Skin epidermis (tissue), 12 donors: ENCODE measurements at regions not wholly inside any gene's neighbourhood (a gene's known extent, or its start where the extent isn't known, plus 50 kb on each side); places are given as distances from the start of the nearest gene placed in this dataset.
"Not testable (repeated sequence)": the region's sequence is repeated elsewhere in the genome, so short reads cannot be mapped to it uniquely, and the experiment has no call there.

Experiments used
- H3K27ac ChIP-seq, 21 experiments: fragments of 200-600 bp; sonication (generic) in 11 of 21; one replicate each; pipeline ENCODE4 v1.5.0; 2020; ENCODE audit warnings: mild to moderate bottlenecking in 3 of 21, inconsistent platforms in 2 of 21, moderate library complexity in 2 of 21
- H3K4me3 ChIP-seq, 7 experiments: fragments of 200-600 bp; sonication (generic) in 2 of 7; one replicate each; pipeline ENCODE4 v1.5.0; 2020; ENCODE audit warnings: inconsistent platforms in 2 of 7, mild to moderate bottlenecking in 2 of 7, moderate library complexity in 1 of 7

GRCh38 chr14:88064841-88065240, 59.9 kb downstream of the GPR65 start:
- no peak overlapping the region for H3K27ac ChIP-seq

GRCh38 chr14:88069677-88070076, 64.7 kb downstream of the GPR65 start:
- no peak overlapping the region for H3K27ac ChIP-seq
- no peak overlapping the region for H3K4me3 ChIP-seq

More at GRCh38 chr14:88064841-88065240, 59.9 kb downstream of the GPR65 start:
- H3K4me3 ChIP-seq = no peak overlapping the region

- Histone ChIP-seq H3K27ac (no peak overlapping the region), H3K4me3 (no peak overlapping the region)
Observed at GRCh38 chr14:88075269-88075981, 70.5 kb downstream of the GPR65 start.

- Histone ChIP-seq H3K27ac (no peak overlapping the region), H3K4me3 (no peak overlapping the region)
Observed at GRCh38 chr14:88078525-88078924, 73.6 kb downstream of the GPR65 start.

- no peak overlapping the region for H3K27ac ChIP-seq
Observed at GRCh38 chr14:88079624-88080023, 74.7 kb downstream of the GPR65 start.

GRCh38 chr14:88085736-88086135, 80.8 kb downstream of the GPR65 start:
- no peak overlapping the region for H3K27ac ChIP-seq
- H3K4me3 ChIP-seq = no peak overlapping the region

More at GRCh38 chr14:88079624-88080023, 74.7 kb downstream of the GPR65 start:
- H3K4me3 ChIP-seq = no peak overlapping the region

- Histone ChIP-seq H3K27ac (no peak overlapping the region), H3K4me3 (no peak overlapping the region)
Observed at GRCh38 chr14:88089445-88089844, 84.5 kb downstream of the GPR65 start.

- Histone ChIP-seq H3K27ac (no peak overlapping the region), H3K4me3 (no peak overlapping the region)
Observed at GRCh38 chr14:88092529-88092928, 87.6 kb downstream of the GPR65 start.

- H3K27ac ChIP-seq = no peak overlapping the region
- H3K4me3 ChIP-seq = no peak overlapping the region
Observed at GRCh38 chr14:88095791-88096190, 90.9 kb downstream of the GPR65 start.

GRCh38 chr14:88098163-88098562, 93.2 kb downstream of the GPR65 start:
- H3K4me3 ChIP-seq = no peak overlapping the region
- no peak overlapping the region for H3K27ac ChIP-seq

GRCh38 chr14:88104710-88105109, 99.8 kb downstream of the GPR65 start:
- Histone ChIP-seq H3K4me3 (no peak overlapping the region), H3K27ac (no peak overlapping the region)

- no peak overlapping the region for H3K4me3 ChIP-seq
- no peak overlapping the region for H3K27ac ChIP-seq
Observed at GRCh38 chr14:88106377-88106776, 101.4 kb downstream of the GPR65 start.

- H3K4me3 ChIP-seq = not testable (repeated sequence)
Observed at GRCh38 chr14:88127669-88128068, 122.7 kb downstream of the GPR65 start.

GRCh38 chr14:88128816-88129215, 123.9 kb downstream of the GPR65 start:
- Histone ChIP-seq H3K27ac (peak overlapping the region in 6 of 21 experiments; percentile 2 to 80 (median 69)), H3K4me3 (no peak overlapping the region)

More at GRCh38 chr14:88127669-88128068, 122.7 kb downstream of the GPR65 start:
- H3K27ac ChIP-seq = not testable (repeated sequence)

GRCh38 chr14:88129306-88130056, 124.5 kb downstream of the GPR65 start:
- no peak overlapping the region for H3K4me3 ChIP-seq
- H3K27ac ChIP-seq = peak overlapping the region in 13 of 21 experiments; percentile 44 to 80 (median 69)

GRCh38 chr14:88130057-88130432, 125.1 kb downstream of the GPR65 start:
- Histone ChIP-seq H3K4me3 (no peak overlapping the region), H3K27ac (peak overlapping the region in 17 of 21 experiments; percentile 0 to 80 (median 65))
